Liver (tissue), 8 donors: ENCODE measurements at regions not wholly inside any gene's neighbourhood (a gene's known extent, or its start where the extent isn't known, plus 50 kb on each side); places are given as distances from the start of the nearest gene placed in this dataset.

Source experiments
- DNase-seq: peaks from one replicate; pipeline ENCODE4 v3.0.0-alpha.2; 2017; ENCODE audit warnings: low spot score
- H3K27ac ChIP-seq, 2 donors: one replicate each; pipeline ENCODE4 v1.7.0; 2013; ENCODE audit warnings: inconsistent platforms in 2 of 2, low read length in 2 of 2, control low read depth in 1 of 2, low read depth in 1 of 2, mild to moderate bottlenecking in 1 of 2
- H3K27me3 ChIP-seq, 4 donors: one replicate each; pipeline versions ENCODE4 v1.6.1 to v1.7.0; 2013; ENCODE audit warnings: low read length in 3 of 4, inconsistent platforms in 1 of 4, mild to moderate bottlenecking in 1 of 4, moderate library complexity in 1 of 4; ENCODE audit not compliant: control insufficient read depth in 4 of 4, insufficient read depth in 4 of 4
- H3K36me3 ChIP-seq, 4 donors: one replicate each; pipeline versions ENCODE4 v1.6.1 to v1.7.0; 2013; ENCODE audit warnings: low read length in 3 of 4, mild to moderate bottlenecking in 3 of 4, low read depth in 1 of 4, moderate library complexity in 1 of 4; ENCODE audit not compliant: control insufficient read depth in 4 of 4, insufficient read depth in 3 of 4
- H3K4me1 ChIP-seq, 4 donors: one replicate each; pipeline versions ENCODE4 v1.6.1 to v1.7.0; 2013; ENCODE audit warnings: low read length in 3 of 4, mild to moderate bottlenecking in 3 of 4, moderate library complexity in 1 of 4; ENCODE audit not compliant: control insufficient read depth in 4 of 4, insufficient read depth in 4 of 4
- H3K4me3 ChIP-seq, 3 donors: one replicate each; pipeline versions ENCODE4 v1.6.1 to v1.7.0; 2013; ENCODE audit warnings: low read length in 3 of 3, control low read depth in 1 of 3, low read depth in 1 of 3, mild to moderate bottlenecking in 1 of 3
- H3K9ac ChIP-seq, 2 donors: one replicate each; pipeline ENCODE4 v1.7.0; 2013; ENCODE audit warnings: low read length in 2 of 2, mild to moderate bottlenecking in 2 of 2, moderate library complexity in 2 of 2, control low read depth in 1 of 2, low read depth in 1 of 2
- H3K9me3 ChIP-seq, 4 donors: one replicate each; pipeline versions ENCODE4 v1.6.1 to v1.7.0; 2013; ENCODE audit warnings: low read length in 3 of 4; ENCODE audit not compliant: control insufficient read depth in 4 of 4
- EGR1 ChIP-seq, 2 donors: IDR thresholded peaks; 2 replicates each; pipeline ENCODE4 v1.6.1; 2016 to 2018; ENCODE audit warnings: antibody characterized with exemption in 2 of 2, low read depth in 2 of 2
- FOXA1 ChIP-seq: IDR thresholded peaks from 2 replicates; pipeline ENCODE4 v1.6.1; 2016; ENCODE audit warnings: antibody characterized with exemption
- GABPA ChIP-seq, 2 donors: IDR thresholded peaks in 1 of 2; conservative IDR thresholded peaks in 1 of 2; 2 replicates each; pipeline ENCODE4 v1.6.1; 2016; ENCODE audit warnings: antibody characterized with exemption in 2 of 2, mild to moderate bottlenecking in 1 of 2, moderate library complexity in 1 of 2
- HNF4A ChIP-seq, 2 donors: conservative IDR thresholded peaks; 2 replicates each; pipeline ENCODE4 v1.6.1; 2016; ENCODE audit warnings: antibody characterized with exemption in 2 of 2, mild to moderate bottlenecking in 2 of 2
- HNF4G ChIP-seq: IDR thresholded peaks from 2 replicates; pipeline ENCODE4 v1.6.1; 2016; ENCODE audit warnings: antibody characterized with exemption
- JUND ChIP-seq, 2 donors: IDR thresholded peaks; 2 replicates each; pipeline ENCODE4 v1.6.1; 2016; ENCODE audit warnings: antibody characterized with exemption in 2 of 2
- NR2F2 ChIP-seq: IDR thresholded peaks from 2 replicates; pipeline ENCODE4 v1.6.1; 2016; ENCODE audit warnings: antibody characterized with exemption
- RAD21 ChIP-seq, 2 donors: IDR thresholded peaks; 2 replicates each; pipeline ENCODE4 v1.6.1; 2016; ENCODE audit warnings: antibody characterized with exemption in 2 of 2, mild to moderate bottlenecking in 2 of 2
- RXRA ChIP-seq, 2 donors: IDR thresholded peaks; 2 replicates each; pipeline ENCODE4 v1.6.1; 2017 to 2018; ENCODE audit warnings: antibody characterized with exemption in 2 of 2, mild to moderate bottlenecking in 1 of 2
- SP1 ChIP-seq: IDR thresholded peaks from 2 replicates; pipeline ENCODE4 v1.6.1; 2018; ENCODE audit warnings: antibody characterized with exemption, mild to moderate bottlenecking
- TAF1 ChIP-seq: conservative IDR thresholded peaks from 2 replicates; pipeline ENCODE4 v1.6.1; 2016; ENCODE audit warnings: antibody characterized with exemption, mild to moderate bottlenecking
- YY1 ChIP-seq: IDR thresholded peaks from 2 replicates; pipeline ENCODE4 v1.6.1; 2016; ENCODE audit warnings: antibody characterized with exemption, mild to moderate bottlenecking
- WGBS: extraction: QIAGEN DNeasy Blood & Tissue Kit; methylation state at CpG from one replicate; pipeline ENCODE4 v1.1.7; 2013; 5-methylcytosine and 5-hydroxymethylcytosine counted together
- TF ChIP-seq, protein P1 (sequence below): IDR thresholded peaks from 2 replicates; pipeline ENCODE4 v1.6.1; 2016; ENCODE audit warnings: antibody characterized with exemption
- TF ChIP-seq, protein P2 (sequence below): fragments of 150-350 bp; IDR thresholded peaks from 2 replicates; pipeline ENCODE4 v1.5.1; 2017; ENCODE audit warnings: improper control_type of control experiment, low read depth, low read length; ENCODE audit not compliant: missing input control
- TF ChIP-seq, protein P3 (sequence below): IDR thresholded peaks from 2 replicates; pipeline ENCODE4 v1.6.1; 2016; ENCODE audit warnings: antibody characterized with exemption
- TF ChIP-seq, protein P4 (sequence below): IDR thresholded peaks from 2 replicates; pipeline ENCODE4 v1.6.1; 2016; ENCODE audit warnings: antibody characterized with exemption
- donor health status: healthy.
- donor health status: healthy.
- donor health status: healthy.
- donor health status: healthy.
- donor health status: healthy.

DNA sequence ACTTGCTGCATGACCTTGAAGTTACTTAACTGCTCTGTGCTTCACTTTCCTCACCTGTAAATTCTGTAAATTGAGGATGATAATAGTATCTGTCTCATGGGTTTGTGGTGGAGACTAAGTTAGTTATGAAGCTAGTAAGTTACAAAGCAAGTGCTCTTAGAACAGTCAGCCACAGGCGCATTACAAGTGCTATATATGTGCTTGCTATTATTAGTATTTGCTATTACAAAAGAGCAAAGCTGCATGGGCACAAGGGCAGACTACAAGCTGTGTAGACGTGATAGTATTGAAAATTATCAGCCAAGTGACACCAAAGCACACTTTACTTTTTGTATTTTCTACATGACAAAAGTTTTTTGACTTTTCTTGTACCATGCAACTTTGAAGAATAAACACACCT, 150.9 kb upstream of the CTTNBP2NL start:
- Histone ChIP-seq H3K27ac (no peak overlapping the region), H3K9ac (no peak overlapping the region), H3K36me3 (no peaks in the 10 kb centered on the region), H3K4me1 (no peaks in the 10 kb centered on the region), H3K4me3 (no peak overlapping the region), H3K9me3 (no peaks in the 10 kb centered on the region), H3K27me3 (peaks cover 0 to 2% (median 0%) of the 10 kb centered on the region in 4 donors)
- no peak for DNase-seq
- TF ChIP-seq TAF1 (no peak), EGR1 (IDR thresholded peaks at IDR 0.05; ENCODE audit: low read depth in 2 of 2) (no peak), JUND (IDR thresholded peaks at IDR 0.05) (no peak), HNF4G (no peak), RAD21 (IDR thresholded peaks at IDR 0.05) (no peak)
- WGBS: 59% methylated on average over 2 of the region's 2 CpGs

DNA sequence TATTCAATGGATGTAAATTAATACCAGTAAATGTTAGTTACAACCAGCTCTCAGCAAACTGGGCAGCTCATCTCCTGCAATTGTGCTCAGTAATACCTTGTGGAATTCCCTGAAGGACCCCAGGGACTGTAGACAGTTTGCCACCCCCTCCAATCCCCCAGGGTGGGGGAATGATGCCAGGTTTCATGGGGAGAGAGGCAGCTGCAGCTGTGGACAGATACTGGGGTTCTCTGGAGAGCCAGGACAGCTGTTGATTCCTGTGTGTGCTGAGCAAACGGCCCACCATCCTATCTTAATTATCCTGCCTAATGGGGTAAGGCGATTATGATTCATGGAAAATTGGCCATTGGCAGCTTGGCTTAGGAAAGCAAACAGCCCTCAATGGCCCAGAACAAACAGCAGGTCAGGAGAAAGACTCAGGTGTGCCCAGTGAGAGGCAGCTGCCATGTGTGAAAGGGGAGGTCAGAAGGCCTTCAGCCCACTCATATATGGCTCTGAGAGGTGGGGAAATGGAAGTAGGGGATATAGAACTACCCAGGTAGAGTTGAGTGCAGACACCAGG, 148.9 kb upstream of the CTTNBP2NL start:
- Histone ChIP-seq H3K4me3 (no peak overlapping the region), H3K9ac (no peak overlapping the region), H3K9me3 (no peaks in the 10 kb centered on the region), H3K27ac (no peak overlapping the region), H3K27me3 (peaks cover 0 to 2% (median 0%) of the 10 kb centered on the region in 4 donors), H3K4me1 (no peaks in the 10 kb centered on the region), H3K36me3 (no peaks in the 10 kb centered on the region)
- TF ChIP-seq JUND (IDR thresholded peaks at IDR 0.05) (no peak), EGR1 (IDR thresholded peaks at IDR 0.05; ENCODE audit: low read depth in 2 of 2) (no peak), YY1 (no peak), RAD21 (IDR thresholded peaks at IDR 0.05) (no peak)
- TF ChIP-seq, protein P1, sequence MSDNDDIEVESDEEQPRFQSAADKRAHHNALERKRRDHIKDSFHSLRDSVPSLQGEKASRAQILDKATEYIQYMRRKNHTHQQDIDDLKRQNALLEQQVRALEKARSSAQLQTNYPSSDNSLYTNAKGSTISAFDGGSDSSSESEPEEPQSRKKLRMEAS: no peak
- TF ChIP-seq, protein P2, sequence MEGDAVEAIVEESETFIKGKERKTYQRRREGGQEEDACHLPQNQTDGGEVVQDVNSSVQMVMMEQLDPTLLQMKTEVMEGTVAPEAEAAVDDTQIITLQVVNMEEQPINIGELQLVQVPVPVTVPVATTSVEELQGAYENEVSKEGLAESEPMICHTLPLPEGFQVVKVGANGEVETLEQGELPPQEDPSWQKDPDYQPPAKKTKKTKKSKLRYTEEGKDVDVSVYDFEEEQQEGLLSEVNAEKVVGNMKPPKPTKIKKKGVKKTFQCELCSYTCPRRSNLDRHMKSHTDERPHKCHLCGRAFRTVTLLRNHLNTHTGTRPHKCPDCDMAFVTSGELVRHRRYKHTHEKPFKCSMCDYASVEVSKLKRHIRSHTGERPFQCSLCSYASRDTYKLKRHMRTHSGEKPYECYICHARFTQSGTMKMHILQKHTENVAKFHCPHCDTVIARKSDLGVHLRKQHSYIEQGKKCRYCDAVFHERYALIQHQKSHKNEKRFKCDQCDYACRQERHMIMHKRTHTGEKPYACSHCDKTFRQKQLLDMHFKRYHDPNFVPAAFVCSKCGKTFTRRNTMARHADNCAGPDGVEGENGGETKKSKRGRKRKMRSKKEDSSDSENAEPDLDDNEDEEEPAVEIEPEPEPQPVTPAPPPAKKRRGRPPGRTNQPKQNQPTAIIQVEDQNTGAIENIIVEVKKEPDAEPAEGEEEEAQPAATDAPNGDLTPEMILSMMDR: no peak
- TF ChIP-seq, protein P3, sequence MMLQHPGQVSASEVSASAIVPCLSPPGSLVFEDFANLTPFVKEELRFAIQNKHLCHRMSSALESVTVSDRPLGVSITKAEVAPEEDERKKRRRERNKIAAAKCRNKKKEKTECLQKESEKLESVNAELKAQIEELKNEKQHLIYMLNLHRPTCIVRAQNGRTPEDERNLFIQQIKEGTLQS: no peak
- TF ChIP-seq, protein P4, sequence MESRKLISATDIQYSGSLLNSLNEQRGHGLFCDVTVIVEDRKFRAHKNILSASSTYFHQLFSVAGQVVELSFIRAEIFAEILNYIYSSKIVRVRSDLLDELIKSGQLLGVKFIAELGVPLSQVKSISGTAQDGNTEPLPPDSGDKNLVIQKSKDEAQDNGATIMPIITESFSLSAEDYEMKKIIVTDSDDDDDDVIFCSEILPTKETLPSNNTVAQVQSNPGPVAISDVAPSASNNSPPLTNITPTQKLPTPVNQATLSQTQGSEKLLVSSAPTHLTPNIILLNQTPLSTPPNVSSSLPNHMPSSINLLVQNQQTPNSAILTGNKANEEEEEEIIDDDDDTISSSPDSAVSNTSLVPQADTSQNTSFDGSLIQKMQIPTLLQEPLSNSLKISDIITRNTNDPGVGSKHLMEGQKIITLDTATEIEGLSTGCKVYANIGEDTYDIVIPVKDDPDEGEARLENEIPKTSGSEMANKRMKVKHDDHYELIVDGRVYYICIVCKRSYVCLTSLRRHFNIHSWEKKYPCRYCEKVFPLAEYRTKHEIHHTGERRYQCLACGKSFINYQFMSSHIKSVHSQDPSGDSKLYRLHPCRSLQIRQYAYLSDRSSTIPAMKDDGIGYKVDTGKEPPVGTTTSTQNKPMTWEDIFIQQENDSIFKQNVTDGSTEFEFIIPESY: no peak
- WGBS: 74% methylated on average over 2 of the region's 2 CpGs
- no peak for DNase-seq

DNA sequence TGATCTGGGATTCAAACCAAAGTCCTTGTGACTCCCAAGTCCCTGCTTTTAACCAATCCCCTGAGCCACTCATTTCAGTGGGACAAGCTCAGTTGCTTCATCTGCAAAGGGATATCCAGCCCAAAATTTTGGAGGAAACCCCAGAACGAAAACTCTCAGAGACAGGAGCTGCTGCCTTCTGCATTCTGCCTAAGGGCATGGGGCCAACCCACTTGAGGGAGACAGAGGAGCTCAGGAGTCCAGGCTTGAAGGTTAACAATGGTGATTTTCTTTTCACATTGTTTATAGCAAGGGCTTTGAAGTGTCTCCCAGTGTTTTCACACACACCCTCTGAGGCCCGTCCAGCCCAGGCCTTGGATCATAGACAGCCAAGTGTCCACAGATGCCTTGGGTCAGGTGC, 148.1 kb upstream of the CTTNBP2NL start:
- no peaks in the 10 kb centered on the region for H3K9me3 ChIP-seq
- no peak for DNase-seq
- no peak overlapping the region for H3K4me3 ChIP-seq
- H3K9ac ChIP-seq: no peak overlapping the region
- no peak overlapping the region for H3K27ac ChIP-seq
- 85% methylated on average over 2 of the region's 2 CpGs for whole genome bisulfite sequencing
- no peaks in the 10 kb centered on the region for H3K36me3 ChIP-seq
- no peaks in the 10 kb centered on the region for H3K4me1 ChIP-seq
- peaks cover 0 to 2% (median 0%) of the 10 kb centered on the region in 4 donors for H3K27me3 ChIP-seq
- TF ChIP-seq NR2F2: no peak
- no peak for TF ChIP-seq HNF4A (conservative IDR thresholded peaks at IDR 0.05)
- TF ChIP-seq SP1: no peak
- no peak for TF ChIP-seq RXRA (IDR thresholded peaks at IDR 0.05)
- no peak for TF ChIP-seq GABPA (IDR thresholded peaks at IDR 0.05 in 1 of 2, conservative IDR thresholded peaks at IDR 0.05 in 1 of 2)
- TF ChIP-seq TAF1: no peak
- TF ChIP-seq, protein P4: no peak
- TF ChIP-seq, protein P3: no peak
- TF ChIP-seq EGR1 (IDR thresholded peaks at IDR 0.05; ENCODE audit: low read depth in 2 of 2): no peak
- TF ChIP-seq, protein P1: no peak
- no peak for TF ChIP-seq JUND (IDR thresholded peaks at IDR 0.05)
- no peak for TF ChIP-seq FOXA1
- no peak for TF ChIP-seq HNF4G
